RPMI8226 (cell line): ENCODE measurements at regions not wholly inside any gene's neighbourhood (a gene's known extent, or its start where the extent isn't known, plus 50 kb on each side); places are given as distances from the start of the nearest gene placed in this dataset.
A peak's percentile ranks its signal among the peaks of the same experiment; 100 is the strongest.

ENCODE experiments used
- DNase-seq: peaks from one replicate; pipeline ENCODE4 v3.0.0-alpha.2; 2015

- DNase-seq, result no peak
Observed at GRCh38 chr20:48261398-48261910, 476.2 kb upstream of the SULF2 start.

GRCh38 chr20:48260129-48260756 lies 475.0 kb upstream of the SULF2 start:
- DNase-seq, result no peak

GRCh38 chr20:48259456-48259855 lies 474.2 kb upstream of the SULF2 start:
- DNase-seq, result no peak

- DNase-seq, result no peak
Observed at GRCh38 chr20:48257833-48258232, 472.6 kb upstream of the SULF2 start.

- DNase-seq, result no peak
Observed at GRCh38 chr20:48247961-48248360, 462.7 kb upstream of the SULF2 start.

- no peak for DNase-seq
Observed at GRCh38 chr20:48246061-48246790, 460.9 kb upstream of the SULF2 start.

- no peak for DNase-seq
Observed at GRCh38 chr20:48242623-48243022, 457.3 kb upstream of the SULF2 start.

- no peak for DNase-seq
Observed at GRCh38 chr20:48241482-48241881, 456.2 kb upstream of the SULF2 start.

GRCh38 chr20:48238781-48239180 lies 453.5 kb upstream of the SULF2 start:
- no peak for DNase-seq

- DNase-seq, result peak; percentile 9
Observed at GRCh38 chr20:48238326-48238725, 453.0 kb upstream of the SULF2 start.

- peak; percentile 80 for DNase-seq
Observed at GRCh38 chr20:48236000-48236970, 451.0 kb upstream of the SULF2 start.

- no peak for DNase-seq
Observed at GRCh38 chr20:48234951-48235350, 449.7 kb upstream of the SULF2 start.

GRCh38 chr20:48231253-48231930 lies 446.1 kb upstream of the SULF2 start:
- DNase-seq, result no peak

GRCh38 chr20:48230216-48230615 lies 444.9 kb upstream of the SULF2 start:
- no peak for DNase-seq

- DNase-seq, result no peak
Observed at GRCh38 chr20:48227381-48227780, 442.1 kb upstream of the SULF2 start.

- DNase-seq, result no peak
Observed at GRCh38 chr20:48226642-48227041, 441.4 kb upstream of the SULF2 start.

- no peak for DNase-seq
Observed at GRCh38 chr20:48224533-48225050, 439.3 kb upstream of the SULF2 start.

GRCh38 chr20:48223715-48224114 lies 438.4 kb upstream of the SULF2 start:
- DNase-seq, result no peak

GRCh38 chr20:48222595-48223180 lies 437.4 kb upstream of the SULF2 start:
- no peak for DNase-seq

GRCh38 chr20:48220033-48220633 lies 434.9 kb upstream of the SULF2 start:
- DNase-seq, result no peak

GRCh38 chr20:48219306-48219705 lies 434.0 kb upstream of the SULF2 start:
- no peak for DNase-seq

- DNase-seq, result no peak
Observed at GRCh38 chr20:48217190-48217589, 431.9 kb upstream of the SULF2 start.
